Kasumi-1 (cell line): ENCODE measurements at regions not wholly inside any gene's neighbourhood (a gene's known extent, or its start where the extent isn't known, plus 50 kb on each side); places are given as distances from the start of the nearest gene placed in this dataset.
"Not testable (repeated sequence)": the region's sequence is repeated elsewhere in the genome, so short reads cannot be mapped to it uniquely, and the experiment has no call there.

Experiments
- DNase-seq, 2 experiments: peaks; one replicate each; lab custom pipeline; 2025; lab: John Stamatoyannopoulos, UW

DNA sequence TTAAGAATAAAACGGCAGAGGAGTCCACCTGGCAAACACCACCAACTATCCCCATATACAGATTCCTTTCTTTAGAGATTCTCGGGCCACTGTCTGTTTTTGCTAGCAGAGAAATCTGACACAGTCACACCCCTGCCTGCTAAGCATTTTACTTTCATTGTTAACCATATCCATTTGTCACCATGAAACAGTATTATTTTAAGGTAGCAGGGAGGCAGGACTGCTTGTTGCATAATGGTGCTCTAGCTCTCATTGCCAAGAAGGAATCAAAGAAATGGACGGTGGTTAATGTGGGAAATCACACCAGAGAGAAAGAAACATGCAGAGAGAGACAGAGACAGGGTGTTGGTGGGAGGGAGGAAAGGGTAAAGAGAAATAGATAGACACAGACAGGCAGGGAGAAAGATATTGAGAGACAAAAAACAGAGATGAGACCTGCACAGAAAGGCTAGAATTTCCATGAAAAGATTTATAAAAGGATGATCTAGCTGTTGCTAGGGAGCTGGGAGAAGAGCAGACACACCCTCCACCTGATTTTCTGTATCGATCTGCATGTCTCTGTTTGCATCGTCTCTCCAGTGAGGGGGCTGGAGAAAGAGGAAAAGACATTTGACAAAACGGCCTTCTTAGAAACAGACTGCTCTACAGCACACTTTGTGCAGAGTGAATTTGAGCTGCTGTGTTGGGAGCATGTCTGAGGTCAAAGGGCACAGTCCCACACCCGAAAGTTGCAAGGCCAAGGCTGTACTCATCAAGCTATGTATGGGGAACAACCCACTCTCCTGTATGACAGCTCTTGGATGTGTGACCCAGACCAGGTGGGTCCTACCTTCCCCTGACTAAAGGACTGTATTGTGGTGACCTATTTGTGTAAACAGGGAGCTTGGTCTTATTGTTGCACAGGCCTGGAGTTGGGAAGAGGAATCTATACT, 303.1 kb downstream of the FZD1 start:
- no peak for DNase-seq

DNA sequence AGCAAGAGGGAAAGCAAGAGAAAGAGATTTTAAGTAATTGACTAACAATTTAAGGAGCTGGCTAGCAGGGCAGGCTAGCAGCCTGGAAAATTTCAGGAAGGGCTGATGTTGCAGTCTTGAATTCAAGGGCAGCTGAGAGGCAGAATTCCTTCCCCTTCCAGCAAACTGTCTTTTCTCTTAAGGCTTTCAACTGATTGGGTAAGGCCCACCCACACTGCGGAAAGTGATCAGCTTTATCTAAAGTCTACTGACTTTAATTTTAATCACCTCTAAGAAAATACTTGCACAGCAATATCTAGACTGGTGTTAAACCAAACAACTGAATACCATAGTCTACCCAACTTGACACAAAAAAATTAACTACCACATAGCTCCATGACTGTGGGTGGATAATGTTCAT, 303.9 kb downstream of the FZD1 start:
- DNase-seq: no peak

DNA sequence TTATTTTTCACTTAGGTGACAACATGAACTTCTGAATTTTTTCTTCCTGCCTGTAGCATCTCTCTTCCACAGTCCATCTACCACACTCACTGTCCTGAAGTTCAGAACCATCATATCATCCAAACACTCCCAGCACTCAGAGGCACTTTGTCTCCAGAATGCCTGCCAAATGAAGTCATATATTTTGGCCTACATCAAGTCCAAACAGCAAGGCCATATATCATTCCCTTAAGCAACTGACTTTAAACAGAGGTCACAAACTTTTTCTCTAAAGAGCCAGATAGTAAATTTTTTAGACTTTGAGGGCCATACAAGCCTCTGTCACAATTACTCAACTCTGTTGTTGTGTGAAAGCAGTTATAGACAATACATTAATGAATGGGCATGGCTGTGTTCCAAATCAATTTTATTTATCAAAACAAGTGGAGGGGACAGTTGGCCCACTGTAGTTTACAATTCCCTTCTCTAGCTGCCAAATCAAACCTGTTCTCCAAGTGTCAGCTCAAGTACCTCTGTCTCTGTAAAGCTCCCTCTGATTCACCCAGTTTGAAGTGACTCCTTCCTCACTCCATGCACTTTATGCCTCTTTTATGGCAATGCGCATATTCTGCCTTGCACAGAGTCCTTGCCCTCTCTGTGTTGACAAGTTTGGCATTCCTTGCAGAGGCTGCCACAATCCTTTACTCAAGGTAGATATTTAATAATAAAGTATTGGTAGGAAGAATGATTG, 305.7 kb downstream of the FZD1 start:
- no peak for DNase-seq

DNA sequence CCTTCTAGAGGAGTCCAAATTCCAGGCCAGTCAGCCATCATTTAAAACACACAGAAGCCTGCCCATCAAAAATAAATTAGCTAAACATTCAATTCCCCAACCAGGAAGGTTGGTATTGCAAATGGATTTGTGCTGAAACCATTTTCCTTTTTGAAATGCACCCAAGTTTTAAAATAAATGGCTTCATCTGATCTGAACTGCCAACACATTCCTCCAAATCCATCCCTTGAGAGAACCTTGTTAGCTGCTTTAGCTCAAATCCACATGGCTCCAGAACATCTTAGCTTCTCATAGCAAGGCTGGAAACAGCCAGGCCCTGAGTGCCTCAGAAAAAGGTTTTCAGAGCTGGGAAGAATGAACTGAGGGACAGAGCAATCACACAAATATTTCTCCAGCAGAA, 306.3 kb downstream of the FZD1 start:
- no peak for DNase-seq

DNA sequence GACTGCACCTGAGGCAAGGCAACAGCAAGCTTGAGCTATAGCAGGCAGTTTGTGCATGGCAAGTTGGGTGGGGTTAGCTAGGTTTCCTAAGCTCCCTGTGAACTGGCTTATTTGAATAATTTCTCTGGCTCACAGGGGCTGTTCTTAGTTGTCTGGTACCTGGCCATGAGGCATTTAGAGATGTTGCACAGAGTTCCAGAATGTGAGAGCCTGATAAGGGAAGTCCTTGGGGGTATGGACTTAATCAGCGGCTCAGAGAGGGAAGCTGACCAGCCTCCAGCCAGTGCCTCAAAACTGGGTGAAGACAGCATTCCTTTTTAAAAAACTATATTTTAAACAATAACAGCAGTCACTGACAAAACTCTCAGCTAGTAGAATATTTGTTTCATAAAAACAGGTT, 307.4 kb downstream of the FZD1 start:
- no peak for DNase-seq

DNA sequence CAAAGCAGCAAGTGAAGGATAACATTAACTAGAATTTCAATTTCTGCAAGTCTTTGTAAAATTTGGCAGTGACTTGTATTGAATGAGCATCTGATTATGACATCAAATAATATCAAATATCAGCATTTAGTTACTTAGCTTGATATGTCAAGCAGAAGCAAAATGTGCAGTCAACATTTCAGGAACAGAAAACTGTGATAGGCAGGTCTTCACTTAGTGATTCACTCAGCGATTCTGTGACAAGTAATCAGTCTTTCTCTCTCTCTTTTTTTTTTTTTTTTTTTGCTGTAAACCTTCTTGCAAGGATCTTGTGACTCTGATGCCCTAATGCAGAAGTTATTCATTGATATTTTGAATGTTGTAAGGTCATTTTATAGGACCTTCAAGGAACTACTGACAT, 307.1 kb downstream of the MTERF1 start:
- DNase-seq: no peak

DNA sequence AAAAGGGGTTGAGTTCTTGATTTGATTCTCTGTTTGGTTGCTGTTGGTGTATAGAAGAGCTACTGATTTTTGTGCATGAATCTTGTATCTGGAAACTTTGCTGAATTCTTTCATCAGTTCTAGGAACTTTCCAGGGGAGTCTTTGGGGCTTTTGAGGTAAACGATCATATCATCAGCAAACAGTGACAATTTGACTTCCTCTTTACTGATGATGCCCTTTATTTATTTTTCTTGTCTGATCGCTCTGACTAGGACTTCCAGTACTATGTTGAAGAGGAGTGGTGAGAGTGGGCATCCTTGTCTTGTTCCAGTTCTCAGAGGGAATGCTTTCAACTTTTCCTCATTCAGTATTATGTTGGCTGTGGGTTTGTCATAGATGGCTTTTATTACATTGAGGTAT, 304.0 kb downstream of the MTERF1 start:
- DNase-seq: not testable (repeated sequence)

DNA sequence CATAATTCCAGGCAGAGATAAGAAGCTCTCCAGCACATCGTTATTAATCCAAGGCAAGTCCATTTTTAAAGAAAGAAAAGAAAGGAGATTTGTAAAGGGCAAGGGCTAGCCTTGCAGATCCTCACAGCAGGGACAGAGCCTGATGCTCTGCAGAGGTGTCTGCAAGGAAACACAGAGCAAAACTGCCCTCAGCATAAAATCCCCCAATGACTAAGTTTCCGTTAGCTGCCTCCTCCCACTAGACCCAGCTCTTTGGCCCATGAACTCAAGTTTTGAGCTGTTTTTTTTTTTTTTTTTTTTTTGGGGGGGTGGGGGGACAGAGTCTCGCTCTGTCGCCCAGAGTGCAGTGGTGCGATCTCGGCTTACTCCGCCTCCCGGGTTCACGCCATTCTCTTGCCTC, 300.7 kb downstream of the MTERF1 start:
- no peak for DNase-seq

DNA sequence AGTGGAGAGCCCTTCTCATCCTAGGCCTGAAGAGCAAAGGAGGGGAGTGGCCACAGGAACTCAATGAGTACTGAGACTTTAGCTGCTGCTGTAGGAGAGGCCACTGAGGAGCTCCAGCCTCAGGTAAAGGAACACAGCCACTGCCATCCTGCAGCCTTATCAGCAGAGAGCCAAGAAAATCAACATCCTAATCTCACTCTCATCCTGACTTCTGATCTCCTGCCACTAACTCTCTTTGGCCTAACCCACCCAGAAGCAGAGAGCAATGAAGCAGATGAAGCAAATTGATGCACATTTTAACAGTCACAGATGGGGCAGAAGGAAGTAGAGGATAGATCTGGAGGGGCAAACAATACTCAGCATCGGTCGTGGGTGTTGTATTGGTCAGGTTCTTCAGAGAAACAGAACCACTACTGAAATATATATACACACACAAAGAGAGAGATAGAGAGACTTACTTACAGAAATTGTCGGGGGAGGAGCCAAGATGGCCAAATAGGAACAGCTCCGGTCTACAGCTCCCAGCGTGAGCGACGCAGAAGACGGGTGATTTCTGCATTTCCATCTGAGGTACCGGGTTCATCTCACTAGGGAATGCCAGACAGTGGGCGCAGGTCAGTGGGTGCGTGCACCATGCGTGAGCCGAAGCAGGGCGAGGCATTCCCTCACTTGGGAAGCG, 297.6 kb downstream of the MTERF1 start:
- no peak for DNase-seq

DNA sequence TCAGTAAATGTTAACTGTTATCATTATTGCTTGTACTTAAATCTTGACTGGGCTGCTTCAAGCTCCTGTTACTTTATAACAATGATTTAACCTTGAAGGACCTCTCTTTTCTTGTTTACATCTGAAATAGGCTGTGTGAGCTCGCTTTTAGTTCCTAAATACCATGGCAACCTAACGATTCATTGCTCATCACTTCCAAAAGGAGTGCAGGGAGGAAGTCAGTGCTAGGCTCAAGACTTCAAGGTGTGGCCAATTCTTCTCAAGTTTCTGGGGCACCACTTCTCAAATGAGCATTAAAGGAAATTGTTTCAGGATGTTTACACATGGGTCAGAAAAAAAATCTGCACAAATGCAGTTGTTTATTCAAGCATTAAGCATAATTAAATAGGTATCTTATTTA, 284.2 kb downstream of the MTERF1 start:
- peak in 1 of 2 experiments; percentile 2 for DNase-seq

DNA sequence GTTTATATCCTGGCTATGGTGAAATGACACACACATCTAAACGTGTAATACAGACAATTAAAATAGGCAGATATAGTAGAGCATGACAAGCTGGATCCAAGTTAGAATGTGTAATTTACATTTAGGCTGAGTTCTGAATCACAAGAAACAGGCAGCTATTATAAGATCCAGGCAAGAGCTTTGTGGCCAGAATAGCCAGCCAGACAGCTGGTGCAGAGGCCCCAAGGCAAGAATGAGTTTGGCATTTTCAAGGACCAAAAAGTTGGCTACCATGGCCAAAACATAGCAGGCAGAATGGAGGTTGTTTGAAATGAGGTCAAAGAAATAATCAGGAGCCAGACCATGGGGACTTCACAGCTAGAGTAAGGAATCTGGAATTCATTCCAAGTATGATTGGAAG, 281.7 kb downstream of the MTERF1 start:
- no peak for DNase-seq

DNA sequence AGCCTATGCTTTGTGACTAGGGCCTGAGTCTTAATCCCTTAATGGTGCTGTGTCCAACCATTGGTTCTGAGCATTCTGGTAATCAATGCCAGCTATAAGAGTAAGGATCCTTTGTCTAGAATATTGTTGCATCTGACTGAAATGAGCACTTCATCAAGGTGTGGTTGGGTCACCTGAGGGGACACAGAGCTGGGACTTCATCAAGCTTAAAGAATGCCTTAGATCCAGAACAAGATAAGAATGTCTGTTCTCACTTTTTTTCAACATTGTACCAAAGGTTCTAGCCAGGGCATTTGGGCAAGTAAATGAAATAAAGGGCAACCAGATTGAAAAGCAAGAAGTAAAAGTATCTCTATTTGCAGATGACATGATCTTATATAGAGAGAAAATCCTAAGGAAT, 280.4 kb downstream of the MTERF1 start:
- no peak for DNase-seq

DNA sequence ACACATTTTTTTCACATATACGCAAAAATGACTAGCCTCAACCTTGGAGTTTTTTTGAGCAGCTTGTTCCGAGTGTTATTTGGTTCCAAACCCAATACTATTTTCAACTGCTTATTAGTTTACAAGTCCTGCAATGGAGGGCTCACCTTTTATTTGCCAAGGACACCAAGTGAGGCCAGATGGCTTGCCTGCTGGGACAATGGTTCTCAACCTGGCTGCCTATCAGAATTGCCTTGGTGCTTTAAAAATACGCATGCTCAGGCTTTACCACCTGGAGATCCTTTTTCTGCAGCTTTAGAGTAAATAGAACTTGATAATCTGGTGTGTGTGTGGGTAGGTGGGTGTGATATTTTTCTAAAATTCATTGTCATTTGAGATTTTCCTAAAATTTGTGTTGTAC, 276.8 kb downstream of the MTERF1 start:
- no peak for DNase-seq

DNA sequence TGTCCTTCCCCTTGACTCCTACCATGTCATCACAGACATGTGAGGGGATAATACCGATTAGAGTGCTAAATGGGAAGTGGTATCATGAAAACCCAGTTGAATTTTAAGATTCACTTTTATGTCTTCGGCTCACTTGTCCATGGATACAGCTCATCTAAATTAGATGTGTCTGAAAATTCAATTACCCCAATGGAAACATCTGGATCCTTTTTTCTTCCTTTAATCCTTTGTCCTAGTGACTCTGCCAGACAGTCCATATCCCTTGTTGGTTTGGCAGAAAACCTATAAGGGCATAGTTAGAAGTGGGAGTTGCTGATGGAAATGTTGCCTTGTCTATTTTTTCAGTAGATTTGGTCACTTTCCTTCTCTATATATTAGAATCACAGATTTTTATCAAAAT, 271.9 kb downstream of the MTERF1 start:
- no peak for DNase-seq

DNA sequence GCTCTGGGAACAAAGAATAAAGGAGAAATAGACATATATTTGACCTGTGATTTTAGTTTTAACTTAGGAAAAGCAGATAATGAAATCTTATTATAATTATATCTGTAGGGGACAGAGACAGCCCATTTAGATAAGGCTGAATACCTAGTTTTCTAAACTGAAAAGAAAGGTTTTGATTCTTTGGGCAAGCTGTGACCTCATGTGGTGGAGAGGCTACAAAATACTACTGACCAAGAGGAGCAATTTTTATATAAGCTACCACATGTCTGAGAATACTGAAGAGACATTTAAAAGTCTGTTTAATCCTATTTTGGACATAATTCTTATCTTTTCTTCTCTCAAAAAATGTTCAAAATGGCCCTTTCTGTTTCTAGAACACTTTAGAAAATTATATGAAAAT, 271.0 kb downstream of the MTERF1 start:
- DNase-seq: no peak

DNA sequence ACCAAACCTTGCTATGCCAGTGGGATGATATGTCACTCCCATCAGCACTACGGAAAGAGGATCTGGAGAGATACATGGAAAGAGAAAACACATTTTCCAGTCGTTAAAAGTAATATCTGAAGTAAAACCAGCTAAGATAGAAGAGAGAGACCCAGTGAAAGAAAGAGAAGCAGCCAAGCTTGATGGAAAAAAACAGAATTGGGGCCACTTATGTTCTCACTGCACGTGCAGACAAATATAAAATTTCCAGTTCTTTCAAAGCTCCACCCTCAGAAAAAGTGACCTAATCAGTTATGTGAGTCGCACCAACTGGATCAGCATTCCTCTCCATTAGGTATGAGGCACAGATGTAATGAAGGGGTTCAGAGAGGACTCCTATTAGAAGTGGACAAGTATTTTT, 266.1 kb downstream of the MTERF1 start:
- no peak for DNase-seq

DNA sequence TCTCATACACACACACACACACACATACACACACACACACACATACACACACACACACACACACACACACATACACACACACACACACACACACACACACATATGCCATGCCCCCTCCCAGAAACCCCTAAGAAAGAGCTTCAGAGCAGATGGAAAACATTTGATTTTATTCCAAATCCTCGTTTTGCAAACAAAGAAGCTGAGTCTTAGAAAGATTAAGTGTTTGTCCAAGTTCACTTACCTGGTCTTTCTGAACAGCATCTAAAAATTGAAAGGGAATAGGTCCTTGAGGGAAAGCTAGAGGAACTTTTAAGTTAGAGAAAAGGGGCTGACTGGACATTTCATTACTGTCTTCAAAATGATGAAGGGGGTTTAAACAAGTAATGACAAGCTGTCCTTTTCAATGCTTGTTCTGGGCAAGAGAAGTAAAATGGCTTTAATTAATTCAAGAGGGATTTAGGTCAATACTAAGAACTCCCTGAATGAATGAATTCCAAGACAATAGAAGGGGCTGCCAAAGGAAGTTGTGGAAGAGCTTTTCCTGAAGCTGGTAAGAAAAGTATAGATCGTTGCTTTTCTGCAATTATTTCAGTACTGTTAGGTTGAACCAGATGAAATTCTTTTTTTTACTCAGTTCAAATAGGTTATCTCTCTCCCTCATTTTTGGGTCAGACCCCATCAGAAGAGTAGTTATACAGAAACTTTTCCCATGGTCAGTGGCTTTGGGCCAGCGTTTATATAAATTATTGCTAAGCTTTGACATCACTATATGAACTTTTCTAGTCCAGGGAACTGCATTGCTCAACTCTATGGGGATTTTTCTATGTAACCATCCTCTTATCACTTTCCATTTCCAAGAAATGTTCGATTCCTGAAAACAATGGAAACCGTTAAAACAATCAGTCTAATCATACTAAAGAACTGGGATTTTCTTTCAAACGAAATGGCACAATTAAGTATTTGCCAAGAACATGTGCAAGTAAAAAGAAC, 261.4 kb downstream of the MTERF1 start:
- no peak for DNase-seq

DNA sequence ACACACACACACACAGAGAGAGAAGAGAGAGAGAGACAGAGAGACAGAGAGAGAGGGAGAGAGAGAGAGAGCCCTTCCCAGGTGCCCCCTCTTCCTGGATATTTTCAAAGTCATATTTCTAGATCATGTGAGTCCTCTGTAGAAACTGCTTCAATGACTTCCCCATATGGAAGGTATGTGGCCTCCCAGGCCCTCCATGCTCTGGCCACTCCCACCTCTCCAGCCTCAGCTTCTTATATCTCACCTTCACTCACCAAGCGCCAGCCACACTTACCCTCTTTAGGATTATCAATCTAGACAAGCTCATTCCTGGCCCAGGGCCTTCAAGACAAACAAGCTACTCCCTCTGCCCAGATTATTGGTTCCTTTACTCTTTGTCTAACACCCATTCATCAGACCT, 259.7 kb downstream of the MTERF1 start:
- DNase-seq: no peak

DNA sequence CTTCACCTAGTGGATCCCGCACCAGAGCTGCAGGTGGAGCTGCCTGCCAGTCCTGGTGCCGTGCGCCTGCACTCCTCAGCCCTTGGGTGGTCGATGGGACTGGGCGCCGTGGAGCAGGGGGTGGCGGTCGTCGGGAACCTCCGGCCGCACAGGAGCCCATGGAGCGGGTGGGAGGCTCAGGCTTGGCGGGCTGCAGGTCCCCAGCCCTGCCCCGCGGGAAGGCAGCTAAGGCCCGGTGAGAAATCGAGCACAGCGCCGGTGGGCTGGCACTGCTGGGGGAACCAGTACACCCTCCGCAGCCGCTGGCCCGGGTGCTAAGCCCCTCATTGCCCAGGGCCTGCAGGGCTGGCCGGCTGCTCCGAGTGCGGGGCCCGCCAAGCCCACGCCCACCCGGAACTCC, 253.2 kb downstream of the MTERF1 start:
- DNase-seq: not testable (repeated sequence)

DNA sequence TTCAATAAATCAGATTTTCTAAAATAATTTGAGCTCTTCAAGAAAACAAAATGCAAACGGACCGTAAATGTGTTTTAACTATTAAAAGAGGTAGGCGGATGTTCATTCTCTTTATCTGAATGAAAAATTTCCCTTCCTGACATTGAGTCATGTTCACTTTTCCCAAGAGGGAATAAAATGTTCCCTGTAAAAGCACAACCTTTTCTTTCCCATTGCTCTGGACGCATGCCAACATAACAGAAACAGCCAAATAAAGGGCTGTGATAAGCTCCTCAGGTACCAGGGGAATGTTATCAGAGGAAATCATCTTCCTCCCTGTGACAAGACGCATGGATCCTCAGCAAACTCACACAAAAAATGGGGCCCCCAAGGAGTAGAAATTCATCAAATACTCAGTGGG, 251.8 kb downstream of the MTERF1 start:
- DNase-seq: no peak

DNA sequence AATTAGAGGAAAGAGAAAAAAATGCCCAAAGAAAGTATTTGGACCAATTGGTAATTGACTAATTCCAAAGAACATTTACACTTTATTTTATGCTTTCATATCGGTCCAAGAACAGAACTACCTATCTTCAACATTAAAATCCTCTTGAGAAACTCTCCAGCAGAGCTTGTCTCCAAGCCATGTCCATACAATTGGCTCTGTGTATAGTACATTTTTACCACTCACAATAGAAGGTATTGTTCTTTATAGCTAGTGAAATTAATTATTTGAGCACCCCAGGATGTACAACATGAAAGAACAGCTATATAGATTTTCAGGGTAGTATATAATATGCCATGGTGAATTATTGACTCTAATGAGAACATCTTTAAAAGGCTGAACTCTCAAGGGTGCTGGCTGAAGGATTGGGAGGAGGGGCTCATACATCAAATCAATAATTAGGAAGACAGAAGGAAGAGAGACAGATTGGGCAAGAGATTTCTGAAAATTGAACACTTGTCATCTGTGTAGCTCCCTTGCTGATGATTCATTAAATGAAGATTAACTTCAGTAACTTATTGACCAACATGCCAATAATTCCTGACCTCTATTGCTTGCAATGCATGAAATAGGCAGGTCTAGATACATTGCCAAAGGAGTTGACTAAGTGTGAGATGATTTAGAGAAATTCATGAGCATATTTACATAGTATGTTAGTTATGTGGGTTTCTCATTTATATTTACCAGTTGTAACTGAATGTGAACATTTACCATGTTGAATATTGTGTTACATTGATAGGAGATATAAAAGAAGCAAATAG, 249.7 kb downstream of the MTERF1 start:
- DNase-seq: no peak
